Stomach smooth muscle (tissue), 2 donors: ENCODE measurements at regions not wholly inside any gene's neighbourhood (a gene's known extent, or its start where the extent isn't known, plus 50 kb on each side); places are given as distances from the start of the nearest gene placed in this dataset.

Source experiments
- H3K27ac ChIP-seq: one replicate; pipeline ENCODE4 v1.7.0; 2013; ENCODE audit warnings: mild to moderate bottlenecking, low read length, inconsistent platforms
- H3K27me3 ChIP-seq, 2 donors: one replicate each; pipeline ENCODE4 v1.7.0; 2013; ENCODE audit warnings: low read length in 2 of 2; ENCODE audit not compliant: insufficient read depth in 2 of 2, control insufficient read depth in 1 of 2
- H3K36me3 ChIP-seq, 2 donors: one replicate each; pipeline ENCODE4 v1.7.0; 2013; ENCODE audit warnings: low read length in 2 of 2; ENCODE audit not compliant: control insufficient read depth in 2 of 2, insufficient read depth in 2 of 2
- H3K4me1 ChIP-seq: one replicate; pipeline ENCODE4 v1.7.0; 2013; ENCODE audit warnings: low read length; ENCODE audit not compliant: control insufficient read depth, insufficient read depth
- H3K4me3 ChIP-seq, 2 donors: one replicate each; pipeline ENCODE4 v1.7.0; 2013; ENCODE audit warnings: low read length in 2 of 2
- H3K9ac ChIP-seq, 2 donors: one replicate each; pipeline ENCODE4 v1.7.0; 2013; ENCODE audit warnings: low read length in 2 of 2, mild to moderate bottlenecking in 1 of 2
- H3K9me3 ChIP-seq, 2 donors: one replicate each; pipeline ENCODE4 v1.7.0; 2013; ENCODE audit warnings: low read length in 2 of 2; ENCODE audit not compliant: control insufficient read depth in 2 of 2
- donor health status: healthy.
- donor health status: Pancreatic carcinoma.

- no peaks in the 10 kb centered on the region for H3K27me3 ChIP-seq
- H3K4me3 ChIP-seq, result no peak overlapping the region
- no peaks in the 10 kb centered on the region for H3K36me3 ChIP-seq
- H3K9me3 ChIP-seq, result peaks cover 0 to 3% of the 10 kb centered on the region in 2 donors
- H3K4me1 ChIP-seq, result no peaks in the 10 kb centered on the region
- H3K27ac ChIP-seq, result no peak overlapping the region
- no peak overlapping the region for H3K9ac ChIP-seq
Measured at GRCh38 chr1:58107943-58108342, 438.6 kb downstream of the OMA1 start.

GRCh38 chr1:58104960-58105359 is 441.6 kb downstream of the OMA1 start:
- Histone ChIP-seq H3K36me3 (no peaks in the 10 kb centered on the region), H3K27ac (no peak overlapping the region), H3K9me3 (peaks cover 0 to 3% of the 10 kb centered on the region in 2 donors), H3K9ac (no peak overlapping the region), H3K4me1 (no peaks in the 10 kb centered on the region), H3K4me3 (no peak overlapping the region), H3K27me3 (no peaks in the 10 kb centered on the region)

- Histone ChIP-seq H3K27ac (no peak overlapping the region), H3K9me3 (no peaks in the 10 kb centered on the region), H3K9ac (no peak overlapping the region), H3K36me3 (no peaks in the 10 kb centered on the region), H3K4me1 (no peaks in the 10 kb centered on the region), H3K27me3 (no peaks in the 10 kb centered on the region), H3K4me3 (no peak overlapping the region)
Measured at GRCh38 chr1:58096714-58097113, 449.8 kb downstream of the OMA1 start.

- Histone ChIP-seq H3K9ac (no peak overlapping the region), H3K9me3 (no peaks in the 10 kb centered on the region), H3K4me1 (no peaks in the 10 kb centered on the region), H3K27me3 (no peaks in the 10 kb centered on the region), H3K27ac (no peak overlapping the region), H3K36me3 (no peaks in the 10 kb centered on the region), H3K4me3 (no peak overlapping the region)
Measured at GRCh38 chr1:58095183-58095582, 451.3 kb downstream of the OMA1 start.

GRCh38 chr1:58094221-58094620 is 452.3 kb downstream of the OMA1 start:
- H3K36me3 ChIP-seq, result no peaks in the 10 kb centered on the region
- H3K9me3 ChIP-seq, result no peaks in the 10 kb centered on the region
- H3K4me3 ChIP-seq, result no peak overlapping the region
- no peak overlapping the region for H3K9ac ChIP-seq
- no peaks in the 10 kb centered on the region for H3K27me3 ChIP-seq
- H3K27ac ChIP-seq, result no peak overlapping the region
- no peaks in the 10 kb centered on the region for H3K4me1 ChIP-seq

GRCh38 chr1:58090640-58091039 is 455.9 kb downstream of the OMA1 start:
- Histone ChIP-seq H3K36me3 (no peaks in the 10 kb centered on the region), H3K9me3 (no peaks in the 10 kb centered on the region), H3K4me3 (no peak overlapping the region), H3K4me1 (no peaks in the 10 kb centered on the region), H3K27ac (no peak overlapping the region), H3K9ac (no peak overlapping the region), H3K27me3 (no peaks in the 10 kb centered on the region)

GRCh38 chr1:58089898-58090534 is 456.5 kb downstream of the OMA1 start:
- Histone ChIP-seq H3K9ac (no peak overlapping the region), H3K27ac (no peak overlapping the region), H3K4me1 (no peaks in the 10 kb centered on the region), H3K9me3 (no peaks in the 10 kb centered on the region), H3K36me3 (no peaks in the 10 kb centered on the region), H3K27me3 (no peaks in the 10 kb centered on the region), H3K4me3 (no peak overlapping the region)

GRCh38 chr1:58084266-58084665 is 462.3 kb downstream of the OMA1 start:
- H3K4me1 ChIP-seq, result no peaks in the 10 kb centered on the region
- H3K9me3 ChIP-seq, result no peaks in the 10 kb centered on the region
- H3K4me3 ChIP-seq, result no peak overlapping the region
- H3K9ac ChIP-seq, result no peak overlapping the region
- H3K36me3 ChIP-seq, result no peaks in the 10 kb centered on the region
- peaks cover 0 to 4% of the 10 kb centered on the region in 2 donors for H3K27me3 ChIP-seq
- no peak overlapping the region for H3K27ac ChIP-seq

- H3K9me3 ChIP-seq, result no peaks in the 10 kb centered on the region
- no peaks in the 10 kb centered on the region for H3K4me1 ChIP-seq
Measured at GRCh38 chr1:58082596-58082995, 463.9 kb downstream of the OMA1 start.

GRCh38 chr1:58076258-58076657 is 470.3 kb downstream of the OMA1 start:
- no peaks in the 10 kb centered on the region for H3K9me3 ChIP-seq
- no peak overlapping the region for H3K9ac ChIP-seq
- no peak overlapping the region for H3K27ac ChIP-seq
- H3K27me3 ChIP-seq, result peaks cover 0 to 4% of the 10 kb centered on the region in 2 donors
- no peaks in the 10 kb centered on the region for H3K36me3 ChIP-seq
- H3K4me1 ChIP-seq, result no peaks in the 10 kb centered on the region
- H3K4me3 ChIP-seq, result no peak overlapping the region

More at GRCh38 chr1:58082596-58082995, 463.9 kb downstream of the OMA1 start:
- H3K36me3 ChIP-seq, result no peaks in the 10 kb centered on the region
- peaks cover 0 to 4% of the 10 kb centered on the region in 2 donors for H3K27me3 ChIP-seq
- H3K27ac ChIP-seq, result no peak overlapping the region
- H3K9ac ChIP-seq, result no peak overlapping the region
- H3K4me3 ChIP-seq, result no peak overlapping the region

GRCh38 chr1:58075188-58075578 is 471.3 kb downstream of the OMA1 start:
- H3K4me3 ChIP-seq, result no peak overlapping the region
- no peak overlapping the region for H3K9ac ChIP-seq
- no peaks in the 10 kb centered on the region for H3K36me3 ChIP-seq
- H3K4me1 ChIP-seq, result no peaks in the 10 kb centered on the region
- no peaks in the 10 kb centered on the region for H3K27me3 ChIP-seq
- H3K27ac ChIP-seq, result no peak overlapping the region
- no peaks in the 10 kb centered on the region for H3K9me3 ChIP-seq
